ENCODE measurements at regions not wholly inside any gene's neighbourhood (a gene's known extent, or its start where the extent isn't known, plus 50 kb on each side); places are given as distances from the start of the nearest gene placed in this dataset. TPM values are rescaled to one million over a fixed set of nuclear protein-coding genes. Genes with fewer than 3 reads are reported as not detected.
"Not testable (repeated sequence)": the region's sequence is repeated elsewhere in the genome, so short reads cannot be mapped to it uniquely, and the experiment has no call there.

- H3K79me2 ChIP-seq (ENCODE audit: control insufficient read depth, insufficient read depth, low read length); H3K9ac ChIP-seq (replicated peaks; ENCODE audit: extremely low read depth, insufficient read depth, low read length); H3K27ac ChIP-seq (ENCODE audit: insufficient read depth, low read depth, low read length); H3K9me1 ChIP-seq (replicated peaks; ENCODE audit: control insufficient read depth, extremely low read depth, insufficient read depth, low read length); H4K20me1 ChIP-seq (replicated peaks; ENCODE audit: control insufficient read depth, extremely low read depth, insufficient read depth, low read length); H3K4me1 ChIP-seq (ENCODE audit: control insufficient read depth, extremely low read depth, insufficient read depth, low read length); H3K36me3 ChIP-seq (ENCODE audit: control insufficient read depth in 2 of 2, extremely low read depth in 1 of 2, insufficient read depth in 2 of 2, low read length in 2 of 2); H3K4me2 ChIP-seq (ENCODE audit: insufficient read depth, low read length); H3K9me3 ChIP-seq (replicated peaks; ENCODE audit: control insufficient read depth, insufficient read depth, low read length); H3K4me3 ChIP-seq (replicated peaks in 1 of 3; ENCODE audit: insufficient read depth in 1 of 3, low read depth in 1 of 3, low read length in 3 of 3); BruUV-seq (replicated peaks); H2AFZ ChIP-seq (ENCODE audit: low read depth, low read length); H3K27me3 ChIP-seq (ENCODE audit: control insufficient read depth in 2 of 2, insufficient read depth in 2 of 2, low read length in 2 of 2); intact Hi-C loops (cut with micrococcal nuclease); dilution Hi-C loops (cut with MboI; ENCODE audit: extremely low pct_ligation_motif_present, low sequenced_read_pairs); POLR2A ChIA-PET; CTCF ChIA-PET; DNase-seq (ENCODE audit: low read depth, low spot score); FAIRE-seq: not testable (repeated sequence)
Measured at GRCh38 chr9:64920147-64920546, 364.9 kb downstream of the FOXD4L5 start.

GRCh38 chr9:64888643-64889042 lies 396.4 kb downstream of the FOXD4L5 start:
- H3K27me3 ChIP-seq (ENCODE audit: control insufficient read depth in 2 of 2, insufficient read depth in 2 of 2, low read length in 2 of 2), result not testable (repeated sequence)

GRCh38 chr9:64870594-64870993 lies 414.4 kb downstream of the FOXD4L5 start:
- DNase-seq (ENCODE audit: low read depth, low spot score), result peak; percentile 5
- H3K4me1 ChIP-seq (ENCODE audit: control insufficient read depth, extremely low read depth, insufficient read depth, low read length); H3K9me1 ChIP-seq (replicated peaks; ENCODE audit: control insufficient read depth, extremely low read depth, insufficient read depth, low read length); POLR2A ChIA-PET; H2AFZ ChIP-seq (ENCODE audit: low read depth, low read length); BruUV-seq (replicated peaks); CTCF ChIA-PET; H3K9ac ChIP-seq (replicated peaks; ENCODE audit: extremely low read depth, insufficient read depth, low read length); dilution Hi-C loops (cut with MboI; ENCODE audit: extremely low pct_ligation_motif_present, low sequenced_read_pairs); H3K36me3 ChIP-seq (ENCODE audit: control insufficient read depth in 2 of 2, extremely low read depth in 1 of 2, insufficient read depth in 2 of 2, low read length in 2 of 2); H3K27ac ChIP-seq (ENCODE audit: insufficient read depth, low read depth, low read length); H3K9me3 ChIP-seq (replicated peaks; ENCODE audit: control insufficient read depth, insufficient read depth, low read length); H4K20me1 ChIP-seq (replicated peaks; ENCODE audit: control insufficient read depth, extremely low read depth, insufficient read depth, low read length); H3K4me2 ChIP-seq (ENCODE audit: insufficient read depth, low read length); H3K27me3 ChIP-seq (ENCODE audit: control insufficient read depth in 2 of 2, insufficient read depth in 2 of 2, low read length in 2 of 2); FAIRE-seq; H3K4me3 ChIP-seq (replicated peaks in 1 of 3; ENCODE audit: insufficient read depth in 1 of 3, low read depth in 1 of 3, low read length in 3 of 3); intact Hi-C loops (cut with micrococcal nuclease); H3K79me2 ChIP-seq (ENCODE audit: control insufficient read depth, insufficient read depth, low read length): not testable (repeated sequence)
- TF ChIP-seq JUN (IDR thresholded peaks at IDR 0.05; ENCODE audit: borderline replicate concordance, insufficient read depth, insufficient read length, low read depth), result peak; percentile 24

More at GRCh38 chr9:64888643-64889042, 396.4 kb downstream of the FOXD4L5 start:
- H4K20me1 ChIP-seq (replicated peaks; ENCODE audit: control insufficient read depth, extremely low read depth, insufficient read depth, low read length); POLR2A ChIA-PET; FAIRE-seq; H3K4me1 ChIP-seq (ENCODE audit: control insufficient read depth, extremely low read depth, insufficient read depth, low read length); CTCF ChIA-PET; BruUV-seq (replicated peaks); H3K36me3 ChIP-seq (ENCODE audit: control insufficient read depth in 2 of 2, extremely low read depth in 1 of 2, insufficient read depth in 2 of 2, low read length in 2 of 2); H3K4me2 ChIP-seq (ENCODE audit: insufficient read depth, low read length); H3K9me1 ChIP-seq (replicated peaks; ENCODE audit: control insufficient read depth, extremely low read depth, insufficient read depth, low read length); H3K27ac ChIP-seq (ENCODE audit: insufficient read depth, low read depth, low read length); H3K9me3 ChIP-seq (replicated peaks; ENCODE audit: control insufficient read depth, insufficient read depth, low read length); dilution Hi-C loops (cut with MboI; ENCODE audit: extremely low pct_ligation_motif_present, low sequenced_read_pairs); H2AFZ ChIP-seq (ENCODE audit: low read depth, low read length); DNase-seq (ENCODE audit: low read depth, low spot score); intact Hi-C loops (cut with micrococcal nuclease); H3K9ac ChIP-seq (replicated peaks; ENCODE audit: extremely low read depth, insufficient read depth, low read length); H3K79me2 ChIP-seq (ENCODE audit: control insufficient read depth, insufficient read depth, low read length); H3K4me3 ChIP-seq (replicated peaks in 1 of 3; ENCODE audit: insufficient read depth in 1 of 3, low read depth in 1 of 3, low read length in 3 of 3): not testable (repeated sequence)

Small RNA genes in the stretch of these regions (small RNA-seq; reads per million reads assigned to genes)
- gene RNU6-1293P (ENCODE audit: insufficient read depth, insufficient read length, low read depth, low replicate concordance), result not detected

All from endothelial cell of umbilical vein (primary cell).